ENCODE measurements at regions not wholly inside any gene's neighbourhood (a gene's known extent, or its start where the extent isn't known, plus 50 kb on each side); places are given as distances from the start of the nearest gene placed in this dataset.

- TF ChIP-seq CTCF (IDR thresholded peaks at IDR 0.05): no peak
- no peak for TF ChIP-seq POLR2A (IDR thresholded peaks at IDR 0.05)
- no peak for TF ChIP-seq POLR2AphosphoS5 (IDR thresholded peaks at IDR 0.05)
- TF ChIP-seq EP300 (IDR thresholded peaks at IDR 0.05): no peak
Measured at GRCh38 chr2:125593036-125593435, 1062.9 kb upstream of the GYPC start.

Data from stomach (tissue), 4 donors.